Liver (tissue), 8 donors: ENCODE measurements at regions not wholly inside any gene's neighbourhood (a gene's known extent, or its start where the extent isn't known, plus 50 kb on each side); places are given as distances from the start of the nearest gene placed in this dataset.

Experiments
- DNase-seq: peaks from one replicate; pipeline ENCODE4 v3.0.0-alpha.2; 2017; ENCODE audit warnings: low spot score
- H3K27ac ChIP-seq, 2 donors: one replicate each; pipeline ENCODE4 v1.7.0; 2013; ENCODE audit warnings: inconsistent platforms in 2 of 2, low read length in 2 of 2, control low read depth in 1 of 2, low read depth in 1 of 2, mild to moderate bottlenecking in 1 of 2
- H3K27me3 ChIP-seq, 4 donors: one replicate each; pipeline versions ENCODE4 v1.6.1 to v1.7.0; 2013; ENCODE audit warnings: low read length in 3 of 4, inconsistent platforms in 1 of 4, mild to moderate bottlenecking in 1 of 4, moderate library complexity in 1 of 4; ENCODE audit not compliant: control insufficient read depth in 4 of 4, insufficient read depth in 4 of 4
- H3K36me3 ChIP-seq, 4 donors: one replicate each; pipeline versions ENCODE4 v1.6.1 to v1.7.0; 2013; ENCODE audit warnings: low read length in 3 of 4, mild to moderate bottlenecking in 3 of 4, low read depth in 1 of 4, moderate library complexity in 1 of 4; ENCODE audit not compliant: control insufficient read depth in 4 of 4, insufficient read depth in 3 of 4
- H3K4me1 ChIP-seq, 4 donors: one replicate each; pipeline versions ENCODE4 v1.6.1 to v1.7.0; 2013; ENCODE audit warnings: low read length in 3 of 4, mild to moderate bottlenecking in 3 of 4, moderate library complexity in 1 of 4; ENCODE audit not compliant: control insufficient read depth in 4 of 4, insufficient read depth in 4 of 4
- H3K4me3 ChIP-seq, 3 donors: one replicate each; pipeline versions ENCODE4 v1.6.1 to v1.7.0; 2013; ENCODE audit warnings: low read length in 3 of 3, control low read depth in 1 of 3, low read depth in 1 of 3, mild to moderate bottlenecking in 1 of 3
- H3K9ac ChIP-seq, 2 donors: one replicate each; pipeline ENCODE4 v1.7.0; 2013; ENCODE audit warnings: low read length in 2 of 2, mild to moderate bottlenecking in 2 of 2, moderate library complexity in 2 of 2, control low read depth in 1 of 2, low read depth in 1 of 2
- H3K9me3 ChIP-seq, 4 donors: one replicate each; pipeline versions ENCODE4 v1.6.1 to v1.7.0; 2013; ENCODE audit warnings: low read length in 3 of 4; ENCODE audit not compliant: control insufficient read depth in 4 of 4
- CTCF ChIP-seq: fragments of 150-350 bp; IDR thresholded peaks from 2 replicates; pipeline ENCODE4 v1.5.1; 2017; ENCODE audit warnings: improper control_type of control experiment, low read depth, low read length; ENCODE audit not compliant: missing input control
- FOXA2 ChIP-seq: IDR thresholded peaks from 2 replicates; pipeline ENCODE4 v1.6.1; 2016; ENCODE audit warnings: antibody characterized with exemption
- HNF4G ChIP-seq: IDR thresholded peaks from 2 replicates; pipeline ENCODE4 v1.6.1; 2016; ENCODE audit warnings: antibody characterized with exemption
- JUND ChIP-seq, 2 donors: IDR thresholded peaks; 2 replicates each; pipeline ENCODE4 v1.6.1; 2016; ENCODE audit warnings: antibody characterized with exemption in 2 of 2
- MAX ChIP-seq: IDR thresholded peaks from 2 replicates; pipeline ENCODE4 v1.6.1; 2016; ENCODE audit warnings: antibody characterized with exemption
- NR2F2 ChIP-seq: IDR thresholded peaks from 2 replicates; pipeline ENCODE4 v1.6.1; 2016; ENCODE audit warnings: antibody characterized with exemption
- TAF1 ChIP-seq: conservative IDR thresholded peaks from 2 replicates; pipeline ENCODE4 v1.6.1; 2016; ENCODE audit warnings: antibody characterized with exemption, mild to moderate bottlenecking
- YY1 ChIP-seq: IDR thresholded peaks from 2 replicates; pipeline ENCODE4 v1.6.1; 2016; ENCODE audit warnings: antibody characterized with exemption, mild to moderate bottlenecking
- WGBS: extraction: QIAGEN DNeasy Blood & Tissue Kit; methylation state at CpG from one replicate; pipeline ENCODE4 v1.1.7; 2013; 5-methylcytosine and 5-hydroxymethylcytosine counted together
- donor health status: healthy.
- donor health status: healthy.
- donor health status: healthy.
- donor health status: healthy.
- donor health status: healthy.

- no peak for TF ChIP-seq CTCF
Observed at GRCh38 chr16:26982422-26982821, 84.3 kb upstream of the C16orf82 start (continued).

GRCh38 chr16:26983426-26983825 lies 83.3 kb upstream of the C16orf82 start:
- 76% methylated on average over 2 of the region's 2 CpGs for WGBS
- H3K4me1 ChIP-seq: no peaks in the 10 kb centered on the region

GRCh38 chr16:26985100-26986065 lies 81.3 kb upstream of the C16orf82 start:
- Histone ChIP-seq H3K27ac (no peak overlapping the region), H3K4me3 (no peak overlapping the region), H3K9me3 (peaks cover 0 to 5% (median 2%) of the 10 kb centered on the region in 4 donors), H3K9ac (no peak overlapping the region), H3K27me3 (peaks cover 0 to 3% (median 0%) of the 10 kb centered on the region in 4 donors), H3K4me1 (no peaks in the 10 kb centered on the region), H3K36me3 (no peaks in the 10 kb centered on the region)
- WGBS: 72% methylated on average over 17 of the region's 17 CpGs
- no peak for DNase-seq
- TF ChIP-seq CTCF: no peak

More at GRCh38 chr16:26983426-26983825, 83.3 kb upstream of the C16orf82 start:
- Histone ChIP-seq H3K4me3 (no peak overlapping the region), H3K27me3 (peaks cover 0 to 3% (median 0%) of the 10 kb centered on the region in 4 donors), H3K36me3 (no peaks in the 10 kb centered on the region), H3K27ac (no peak overlapping the region), H3K9ac (no peak overlapping the region), H3K9me3 (peaks cover 0 to 5% (median 2%) of the 10 kb centered on the region in 4 donors)
- no peak for DNase-seq
- TF ChIP-seq HNF4G (no peak), NR2F2 (no peak), MAX (no peak), JUND (IDR thresholded peaks at IDR 0.05) (no peak)

GRCh38 chr16:26987597-26988010 lies 79.1 kb upstream of the C16orf82 start:
- H3K4me1 ChIP-seq: no peaks in the 10 kb centered on the region
- WGBS: 55% methylated on average over 7 of the region's 7 CpGs
- no peak for TF ChIP-seq YY1
- TF ChIP-seq TAF1: no peak
- TF ChIP-seq HNF4G: no peak
- no peak for TF ChIP-seq MAX
- no peak for TF ChIP-seq FOXA2
- TF ChIP-seq CTCF: no peak
- no peak overlapping the region for H3K9ac ChIP-seq
- H3K27me3 ChIP-seq: peaks cover 0 to 3% (median 0%) of the 10 kb centered on the region in 4 donors
- H3K9me3 ChIP-seq: peaks cover 0 to 5% (median 2%) of the 10 kb centered on the region in 4 donors
- H3K36me3 ChIP-seq: no peaks in the 10 kb centered on the region
- DNase-seq: no peak
- H3K27ac ChIP-seq: no peak overlapping the region
- H3K4me3 ChIP-seq: no peak overlapping the region
